HG03457 (cell line): ENCODE measurements at regions not wholly inside any gene's neighbourhood (a gene's known extent, or its start where the extent isn't known, plus 50 kb on each side); places are given as distances from the start of the nearest gene placed in this dataset.
"Not testable (repeated sequence)": the region's sequence is repeated elsewhere in the genome, so short reads cannot be mapped to it uniquely, and the experiment has no call there.

Experiments used
- ATAC-seq: cut with Tn5 transposase; IDR thresholded peaks from one replicate; pipeline ENCODE4 v1.9.1; 2021; ENCODE audit warnings: moderate number of reproducible peaks; ENCODE audit not compliant: unreplicated experiment

DNA sequence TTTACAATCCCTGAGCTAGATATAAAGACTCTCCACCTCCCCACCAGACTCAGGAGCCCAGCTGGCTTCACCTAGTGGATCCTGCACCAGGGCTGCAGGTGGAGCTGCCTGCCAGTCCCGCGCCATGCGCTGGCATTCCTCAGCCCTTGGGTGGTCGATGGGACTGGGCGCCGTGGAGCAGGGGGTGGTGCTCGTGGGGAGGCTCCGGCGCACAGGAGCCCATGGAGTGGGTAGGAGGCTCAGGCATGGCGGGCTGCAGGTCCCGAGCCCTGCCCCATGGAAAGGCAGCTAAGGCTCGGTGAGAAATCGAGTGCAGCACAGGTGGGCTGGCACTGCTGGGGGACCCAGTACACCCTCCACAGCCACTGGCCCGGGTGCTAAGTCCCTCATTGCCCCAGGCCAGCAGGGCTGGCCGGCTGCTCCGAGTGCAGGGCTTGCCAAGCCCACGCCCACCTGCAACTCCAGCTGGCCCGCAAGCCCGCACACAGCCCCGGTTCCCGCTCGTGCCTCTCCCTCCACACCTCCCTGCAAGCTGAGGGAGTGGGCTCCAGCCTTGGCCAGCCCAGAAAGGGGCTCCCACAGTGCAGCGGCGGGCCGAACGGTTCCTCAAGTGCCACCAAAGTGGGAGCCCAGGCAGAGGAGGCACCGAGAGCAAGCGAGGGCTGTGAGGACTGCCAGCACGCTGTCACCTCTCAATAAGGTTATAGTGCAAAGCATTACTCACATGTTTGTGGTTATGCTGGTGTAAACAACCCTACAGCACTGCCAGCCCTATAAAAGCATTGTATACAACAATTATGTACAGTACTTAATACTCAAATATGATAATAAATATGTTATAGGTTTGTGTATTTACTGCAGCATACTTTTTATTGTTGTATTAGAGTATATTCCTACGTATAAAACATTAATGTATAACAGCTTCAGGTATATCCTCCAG lies 757.3 kb downstream of the SLC6A15 start:
- ATAC-seq: not testable (repeated sequence)

DNA sequence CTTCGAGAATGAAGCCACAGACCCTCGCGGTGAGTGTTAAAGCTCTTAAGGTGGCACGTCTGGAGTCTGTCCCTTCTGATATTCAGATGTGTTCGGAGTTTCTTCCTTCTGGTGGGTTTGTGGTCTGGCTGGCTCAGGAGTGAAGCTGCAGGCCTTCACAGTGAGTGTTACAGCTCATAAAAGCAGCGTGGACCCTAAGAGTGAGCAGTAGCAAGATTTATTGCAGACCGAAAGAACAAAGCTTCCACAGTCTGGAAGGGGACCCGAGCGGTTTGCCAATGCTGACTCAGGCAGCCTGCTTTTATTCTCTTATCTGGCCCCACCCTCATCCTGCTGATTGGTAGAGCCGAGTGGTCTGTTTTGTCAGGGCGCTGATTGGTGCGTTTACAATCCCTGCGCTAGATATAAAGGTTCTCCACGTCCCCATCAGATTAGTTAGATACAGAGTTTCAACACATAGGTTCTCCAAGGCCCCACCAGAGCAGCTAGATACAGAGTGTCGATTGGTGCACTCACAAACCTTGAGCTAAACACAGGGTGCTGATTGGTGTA lies 758.1 kb downstream of the SLC6A15 start:
- not testable (repeated sequence) for ATAC-seq

DNA sequence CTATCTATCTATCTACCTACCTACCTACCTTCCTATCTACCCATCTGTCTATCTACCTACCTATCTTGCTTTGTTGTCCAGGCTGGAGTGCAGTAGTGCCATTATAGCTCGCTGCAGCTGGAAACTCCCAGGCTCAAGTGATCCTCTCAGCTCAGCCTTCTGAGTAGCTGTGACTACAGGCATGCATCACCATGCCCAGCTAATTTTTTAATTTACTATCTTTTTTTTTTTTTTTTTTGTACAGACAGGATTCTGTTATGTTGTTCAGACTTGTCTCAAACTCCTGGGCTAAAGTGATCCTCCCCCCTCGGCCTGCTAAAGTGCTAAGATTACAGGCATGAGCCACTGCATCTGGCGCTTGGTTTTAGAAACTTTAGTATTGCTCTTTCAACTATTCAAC lies 762.4 kb downstream of the SLC6A15 start:
- ATAC-seq: no peak

DNA sequence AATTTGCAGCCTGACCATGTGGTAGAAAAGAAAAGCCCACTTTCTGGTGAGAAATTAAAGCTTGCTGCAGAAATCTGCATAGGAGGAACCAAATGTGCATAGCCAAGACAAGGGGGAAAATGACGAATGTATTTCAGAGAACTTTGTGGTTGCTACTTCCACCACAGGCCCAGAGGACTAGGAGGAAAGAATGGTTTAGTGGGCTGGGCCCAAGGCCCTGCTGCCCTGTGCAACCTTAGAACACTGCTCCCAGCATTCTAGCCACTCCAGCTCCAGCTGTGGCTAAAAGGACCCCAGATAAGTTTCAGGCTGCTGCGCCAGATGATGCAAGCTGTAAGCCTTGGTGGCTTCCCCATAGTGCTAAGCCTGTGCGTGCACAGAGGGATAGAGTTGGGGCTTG lies 764.3 kb downstream of the SLC6A15 start:
- no peak for ATAC-seq

DNA sequence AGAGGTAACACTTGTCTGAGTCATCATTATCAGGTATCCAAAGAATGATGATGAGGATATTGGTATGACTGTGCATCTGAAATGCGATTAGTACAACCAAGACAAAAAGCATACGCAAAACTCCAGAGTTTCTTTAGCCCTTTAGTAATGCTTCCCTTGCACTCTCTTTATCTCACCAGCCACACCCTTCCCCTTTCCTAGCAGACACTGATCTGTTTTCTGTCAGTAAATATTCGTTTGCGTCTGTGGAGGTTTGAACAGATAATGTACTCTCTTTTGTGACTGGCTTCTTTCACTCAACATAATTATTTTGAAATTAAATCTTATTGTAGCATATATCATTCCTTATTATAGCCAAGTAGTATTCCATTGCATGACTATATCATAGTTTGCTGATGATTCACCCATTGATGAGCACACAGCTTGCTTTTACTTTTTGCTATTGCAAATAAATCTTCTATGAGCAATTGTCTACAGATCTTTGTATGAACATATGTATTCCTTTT lies 775.7 kb downstream of the SLC6A15 start:
- no peak for ATAC-seq

DNA sequence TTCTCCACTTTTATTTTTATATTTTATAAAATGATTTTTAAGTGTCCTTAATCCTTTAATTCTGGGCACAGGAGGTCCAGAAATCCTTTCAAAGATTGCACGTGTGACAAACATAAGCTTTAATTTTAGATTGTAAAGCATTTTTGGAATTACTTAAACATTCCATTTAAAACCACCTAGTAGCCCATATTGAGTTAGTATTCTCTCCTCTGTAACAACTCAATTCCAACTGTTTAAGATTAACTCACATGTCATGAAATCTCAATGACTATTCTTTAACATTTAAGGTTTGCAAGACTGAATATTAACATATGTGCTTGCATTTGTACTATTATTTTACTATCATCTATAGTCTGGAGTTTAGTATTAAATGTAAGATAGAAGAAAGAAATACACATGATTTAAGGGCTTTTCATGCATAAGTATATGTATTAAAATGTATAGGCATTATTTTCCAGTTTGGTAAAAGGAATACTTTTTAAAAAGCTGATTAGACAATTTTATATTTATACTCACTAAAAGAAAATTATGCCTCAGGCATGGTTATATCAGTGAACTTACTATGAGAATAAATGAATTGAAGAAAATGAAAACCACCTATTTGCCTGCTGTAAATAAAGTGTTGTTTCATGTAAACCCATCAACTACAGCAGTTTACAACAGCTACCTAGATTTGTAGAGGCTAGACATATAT lies 776.9 kb downstream of the SLC6A15 start:
- ATAC-seq: no peak

DNA sequence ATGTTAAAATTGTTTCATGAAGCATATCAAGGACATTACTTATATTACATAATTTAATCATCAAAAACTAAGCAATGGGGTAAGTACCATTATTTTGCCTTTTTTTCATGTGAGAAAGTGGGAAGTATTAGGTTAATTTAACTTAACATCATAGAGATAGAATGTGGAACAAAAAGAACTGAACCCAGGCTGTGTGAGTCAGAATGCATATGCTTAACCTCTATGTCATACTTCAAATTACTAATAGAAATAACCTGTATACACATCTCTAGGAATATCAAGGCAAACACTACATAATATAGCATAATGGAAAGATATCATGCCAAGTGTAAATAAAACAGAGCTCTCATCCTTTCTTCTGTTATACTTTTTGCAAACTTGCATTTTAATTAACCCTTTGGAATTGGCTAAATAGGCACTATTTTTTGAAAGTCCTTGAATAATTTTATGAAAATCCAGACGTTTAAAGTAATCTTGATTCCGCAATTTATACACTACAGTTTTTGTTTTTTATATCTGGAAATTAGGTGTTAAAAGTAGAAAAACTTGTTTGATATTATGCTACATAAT lies 777.7 kb downstream of the SLC6A15 start:
- ATAC-seq: no peak

DNA sequence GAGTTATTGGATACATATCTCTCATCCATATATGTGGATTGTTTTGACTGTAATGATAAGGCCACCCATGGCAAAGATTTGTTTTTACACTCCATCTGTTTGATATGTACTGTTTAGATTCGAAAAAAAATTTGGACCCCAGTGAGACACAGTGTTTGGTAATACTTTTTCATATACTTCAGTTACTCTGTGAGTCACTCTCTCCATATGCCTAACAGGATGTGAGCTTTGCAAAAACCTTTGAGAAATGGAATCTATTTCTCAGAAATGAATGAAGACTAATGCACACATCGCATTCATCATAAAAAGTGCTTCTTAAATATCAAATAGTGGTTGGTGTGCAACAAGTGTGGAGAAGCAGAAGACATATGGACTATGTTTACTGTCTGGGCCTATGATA lies 781.5 kb downstream of the SLC6A15 start:
- ATAC-seq: no peak

DNA sequence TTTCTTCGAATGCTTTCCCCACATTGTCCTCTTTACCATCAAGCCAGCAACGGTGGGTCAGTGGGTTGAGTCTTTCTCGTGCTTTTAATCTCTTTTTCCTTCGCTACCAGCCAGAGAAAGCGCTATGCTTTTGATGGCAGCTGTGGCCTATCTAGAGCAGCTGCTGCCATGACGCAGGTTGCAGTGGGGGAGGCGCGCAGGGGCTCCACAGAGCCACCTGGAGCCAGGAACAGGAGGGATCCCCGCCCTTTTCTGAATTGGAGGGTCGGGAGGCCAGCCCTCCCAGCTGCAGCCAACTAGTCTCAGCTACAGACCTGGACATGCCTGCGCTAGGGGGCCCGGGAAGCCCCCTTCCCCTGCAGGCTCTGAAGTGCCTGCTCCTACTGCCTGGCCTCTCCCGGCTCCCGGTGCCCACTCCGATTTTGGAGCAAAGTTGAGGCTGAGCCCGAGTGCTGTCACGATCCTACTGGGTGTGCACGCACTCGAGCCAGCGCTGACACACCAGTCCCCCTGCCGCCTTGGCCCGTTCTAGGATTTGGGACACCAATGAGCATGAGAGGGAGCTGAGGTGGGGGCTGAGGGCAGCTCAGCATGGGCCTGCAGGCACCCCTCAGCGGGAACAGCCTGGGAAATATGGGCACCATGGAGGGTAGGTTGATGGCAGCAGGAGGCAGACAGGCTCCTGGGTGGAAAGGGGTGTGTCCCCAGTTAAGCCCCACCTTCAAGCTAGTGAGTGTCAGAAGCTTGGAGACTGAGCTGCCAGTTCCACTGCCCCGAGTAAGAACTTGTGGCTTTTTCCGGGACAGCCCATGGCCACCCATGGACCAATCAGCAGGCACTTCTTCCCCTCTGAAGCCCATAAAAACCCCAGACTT lies 784.2 kb downstream of the SLC6A15 start:
- ATAC-seq: no peak

DNA sequence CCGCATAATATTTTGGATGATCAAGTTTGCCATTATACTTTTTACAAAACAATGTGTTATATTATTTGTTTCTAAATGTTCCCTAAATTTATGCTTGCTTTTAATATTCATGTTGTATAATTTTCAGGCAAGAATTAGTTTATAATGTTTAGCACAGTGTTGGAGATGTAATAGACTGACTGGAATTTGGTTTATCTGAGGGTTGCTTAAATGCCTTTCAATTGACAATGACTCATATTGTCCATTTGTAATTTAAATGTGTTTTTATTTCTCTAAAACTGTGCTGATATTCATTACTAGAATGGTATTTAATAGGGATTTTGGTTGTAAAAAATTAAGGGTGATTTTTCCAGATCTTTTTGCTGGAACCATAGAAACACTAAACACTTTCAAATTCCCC lies 788.4 kb downstream of the SLC6A15 start:
- no peak for ATAC-seq

DNA sequence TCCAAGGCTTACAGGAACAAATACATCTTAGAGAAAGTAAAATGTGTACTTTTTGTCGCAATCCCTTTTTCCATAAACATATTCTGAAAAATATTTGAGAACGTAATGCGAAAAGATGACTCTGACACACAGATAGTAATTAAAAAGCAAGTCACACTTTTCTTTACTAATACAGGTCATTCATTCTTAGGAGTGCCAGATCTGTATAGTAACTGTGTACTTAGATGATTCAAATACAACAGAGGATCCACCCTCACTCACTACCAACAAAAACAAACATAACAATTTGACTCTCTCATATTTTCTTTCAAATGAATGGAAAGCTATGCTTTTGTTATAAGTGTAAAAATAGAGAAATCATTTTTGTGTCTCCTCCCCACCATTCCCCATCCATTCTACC lies 795.4 kb downstream of the SLC6A15 start:
- ATAC-seq: no peak

DNA sequence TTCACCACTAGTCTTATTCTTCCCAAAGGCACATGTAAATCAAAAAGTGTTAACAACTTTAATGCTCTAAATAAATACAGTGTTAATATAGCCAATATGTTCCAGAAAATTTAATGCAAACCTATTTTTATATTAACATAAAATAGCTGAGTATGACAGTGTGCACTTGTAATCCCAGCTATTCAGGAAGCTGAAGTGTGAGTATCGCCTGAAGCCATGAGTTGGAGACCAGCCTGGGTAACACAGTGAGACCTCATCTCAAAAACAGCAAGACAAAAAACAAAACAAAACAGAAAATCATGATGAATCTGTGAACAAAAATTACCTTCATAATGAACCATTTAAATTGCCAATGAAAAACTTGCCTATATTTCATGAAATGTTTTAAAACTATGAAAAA lies 798.9 kb downstream of the SLC6A15 start:
- ATAC-seq: no peak

DNA sequence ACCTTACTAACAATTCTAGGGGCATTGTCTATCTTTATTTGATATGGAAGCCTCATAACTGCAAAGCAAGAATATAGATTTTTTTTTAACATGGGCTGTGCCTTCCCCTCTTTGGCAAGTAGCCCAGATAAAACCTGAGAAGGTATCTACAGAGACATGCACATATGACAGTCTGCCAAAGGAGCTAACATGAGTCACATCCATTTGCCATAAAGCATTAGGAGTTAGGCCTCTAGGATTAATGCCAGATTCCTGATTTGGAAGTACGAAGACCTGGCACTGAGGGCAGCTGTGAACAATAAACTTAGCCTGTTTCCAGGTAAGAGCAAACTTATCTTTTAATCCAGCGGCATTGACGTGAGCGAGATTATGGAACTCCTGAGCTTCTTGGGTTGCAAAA lies 808.7 kb downstream of the SLC6A15 start:
- not testable (repeated sequence) for ATAC-seq

DNA sequence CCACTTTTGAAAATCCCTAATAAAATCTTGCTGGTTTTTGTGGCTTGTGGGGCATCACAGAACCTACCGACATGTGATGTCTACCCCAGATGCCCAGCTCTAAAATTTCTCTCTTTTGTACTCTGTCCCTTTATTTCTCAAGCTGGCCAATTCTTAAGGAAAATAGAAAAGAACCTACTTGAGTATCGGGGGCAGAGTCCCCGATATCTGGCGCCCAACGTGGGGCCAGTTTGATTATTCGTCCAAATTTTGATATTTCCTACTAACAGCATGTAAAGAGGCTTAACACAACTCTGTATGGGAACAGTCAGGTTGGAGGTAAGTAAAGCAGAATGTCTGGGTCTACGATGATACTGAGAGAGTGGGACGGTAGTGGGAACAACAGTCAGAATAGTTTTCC lies 810.6 kb downstream of the SLC6A15 start:
- ATAC-seq: not testable (repeated sequence)

DNA sequence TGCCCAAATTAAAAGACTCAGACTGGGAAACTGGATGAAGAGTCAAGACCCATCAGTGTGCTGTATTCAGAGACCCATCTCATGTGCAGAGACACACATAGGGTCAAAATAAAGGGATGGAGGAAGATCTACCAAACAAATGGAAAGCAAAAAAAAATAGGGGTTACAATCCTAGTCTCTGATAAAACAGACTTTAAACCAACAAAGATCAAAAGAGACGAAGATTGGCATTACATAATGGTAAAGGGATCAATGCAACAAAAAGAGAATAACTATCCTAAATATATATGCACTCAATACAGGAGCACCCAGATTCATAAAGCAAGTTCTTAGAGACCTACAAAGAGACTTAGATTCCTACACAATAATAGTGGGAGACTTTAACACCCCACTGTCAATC lies 813.0 kb downstream of the SLC6A15 start:
- not testable (repeated sequence) for ATAC-seq

DNA sequence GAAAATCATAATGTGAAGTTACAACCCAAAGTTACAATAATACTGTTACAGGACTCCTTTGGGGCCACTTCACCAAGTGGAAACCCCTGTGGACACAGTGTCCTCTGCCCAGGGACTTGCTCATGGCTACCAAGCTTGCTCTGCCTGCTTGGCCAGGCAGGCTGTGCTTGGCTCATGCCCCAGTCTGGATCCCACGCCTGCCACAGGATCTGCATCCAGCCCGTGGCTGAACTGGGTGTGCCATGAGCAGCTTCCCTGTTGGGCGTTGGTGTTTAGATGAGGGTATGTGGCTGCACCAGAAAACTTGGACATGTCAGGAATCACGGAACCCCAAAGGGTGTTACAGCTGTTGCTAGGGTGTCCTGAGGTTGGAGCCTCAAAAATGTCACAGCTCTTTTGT lies 820.9 kb downstream of the SLC6A15 start:
- no peak for ATAC-seq

DNA sequence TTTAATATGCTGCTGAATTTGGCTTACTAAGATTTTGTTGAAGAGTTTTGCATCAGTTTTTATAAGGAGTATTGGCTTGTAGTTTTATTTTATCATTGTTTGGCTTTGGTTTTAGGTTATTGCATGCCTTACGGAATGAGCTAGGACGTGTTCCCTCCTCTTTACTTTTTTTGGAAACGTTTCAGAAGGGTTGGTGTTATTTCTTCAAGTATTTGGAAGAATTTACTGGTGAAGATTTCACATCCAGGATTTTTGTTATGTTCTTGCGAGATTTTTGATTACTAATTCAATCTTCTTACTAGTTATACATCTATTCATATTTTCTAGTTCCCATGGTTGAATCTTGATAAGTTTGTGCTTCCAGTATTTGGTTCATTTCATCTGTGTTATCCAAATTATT lies 823.2 kb downstream of the SLC6A15 start:
- ATAC-seq: no peak

DNA sequence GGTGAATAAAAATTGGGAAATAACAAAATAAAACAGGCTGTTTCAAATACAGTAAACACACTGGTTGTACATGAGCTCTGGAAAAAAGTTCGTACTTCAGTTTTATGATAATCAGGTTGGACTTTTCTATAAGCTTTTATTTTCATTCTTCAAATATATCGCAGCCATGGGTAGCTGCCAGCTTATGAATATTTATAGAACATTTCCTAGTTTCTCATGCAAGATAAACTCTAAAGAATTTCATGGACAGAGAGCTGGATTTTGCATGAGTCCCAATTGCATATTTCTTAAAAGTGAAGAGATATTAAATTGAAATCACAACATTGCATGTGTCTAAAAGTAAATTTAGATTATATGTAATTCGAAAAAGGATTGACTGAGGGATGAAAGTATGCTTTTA lies 827.6 kb downstream of the SLC6A15 start:
- no peak for ATAC-seq

DNA sequence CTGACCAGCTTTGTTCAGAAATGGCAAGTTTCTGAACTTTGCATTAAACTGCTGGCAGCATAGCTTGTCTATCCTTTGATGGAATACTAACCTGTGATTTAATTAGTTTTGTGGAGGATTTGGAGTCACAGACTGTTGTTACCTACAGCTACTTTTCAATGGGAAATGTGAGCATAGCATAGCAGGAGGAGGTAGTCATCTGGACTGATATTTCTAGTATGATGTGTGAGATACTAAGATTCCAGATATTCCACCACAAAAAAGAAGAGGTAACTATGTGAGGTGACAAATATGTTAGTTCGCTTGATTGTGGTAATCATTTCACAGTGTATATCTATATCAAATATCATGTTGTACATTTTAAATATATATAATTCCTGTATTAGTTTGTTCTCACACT lies 833.0 kb downstream of the SLC6A15 start:
- ATAC-seq: no peak

DNA sequence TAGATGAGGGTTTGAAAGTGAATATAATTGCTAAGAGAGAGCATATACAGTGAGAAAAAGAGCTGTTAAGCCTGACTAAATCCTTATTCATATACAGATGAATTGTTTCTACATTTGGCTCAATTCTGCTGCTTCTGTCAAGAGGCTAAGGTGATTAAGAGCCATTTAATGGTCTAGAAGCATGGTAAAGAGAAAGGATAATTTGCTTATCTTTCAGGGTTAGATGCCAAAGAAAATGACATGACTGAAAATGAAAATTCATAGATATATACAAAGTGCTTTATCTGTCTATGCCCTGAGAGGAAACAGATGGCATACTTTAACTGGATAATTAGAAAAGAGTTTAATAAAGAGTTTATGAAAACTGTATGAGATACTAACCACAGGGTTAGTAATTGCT lies 834.9 kb downstream of the SLC6A15 start:
- no peak for ATAC-seq
